HEK293 (cell line): ENCODE measurements at regions not wholly inside any gene's neighbourhood (a gene's known extent, or its start where the extent isn't known, plus 50 kb on each side); places are given as distances from the start of the nearest gene placed in this dataset.

ENCODE experiments used
- CTCF ChIA-PET: fragments of 350-600 bp; formaldehyde crosslinking; extraction: SDS; loops from one replicate; lab custom pipeline; 2021; ENCODE audit warnings: antibody characterized with exemption; lab: Yijun Ruan, JAX
- POLR2A ChIA-PET: fragments of 300-600 bp; formaldehyde crosslinking; extraction: SDS; loops from one replicate; lab custom pipeline; 2020; ENCODE audit warnings: antibody characterized with exemption, inconsistent platforms; lab: Yijun Ruan, JAX
- H3K27ac ChIP-seq: fragments of 200-500 bp; sonication (Bioruptor generic); 2 replicates; pipeline ENCODE4 v1.5.1; 2014; ENCODE audit warnings: low read depth, low read length, control low read depth, inconsistent platforms; ENCODE audit errors: extremely low read depth
- H3K36me3 ChIP-seq, 2 experiments: fragments of 200-500 bp in 1 of 2; sonication (Bioruptor generic) in 1 of 2; 1 replicate in 1 of 2; 2 replicates in 1 of 2; pipeline ENCODE4 v1.5.1; 2014 to 2017; ENCODE audit warnings: inconsistent platforms in 2 of 2, low read length in 2 of 2; ENCODE audit not compliant: control insufficient read depth in 2 of 2, insufficient read depth in 1 of 2
- H3K4me1 ChIP-seq: fragments of 200-500 bp; sonication (Bioruptor generic); 2 replicates; pipeline ENCODE4 v1.5.1; 2014; ENCODE audit warnings: mild to moderate bottlenecking, low read length, inconsistent platforms; ENCODE audit not compliant: control insufficient read depth, insufficient read depth
- H3K4me3 ChIP-seq: 2 replicates; pipeline ENCODE4 v1.5.1; 2011; ENCODE audit warnings: low read depth, mild to moderate bottlenecking, control low read depth, low read length, moderate library complexity
- H3K9me3 ChIP-seq: fragments of 200-500 bp; sonication (Bioruptor generic); 2 replicates; pipeline ENCODE4 v1.5.1; 2014; ENCODE audit warnings: low read depth, low read length, inconsistent platforms; ENCODE audit not compliant: control insufficient read depth, insufficient read depth
- GFI1B ChIP-seq: fragments of 450-650 bp; formaldehyde crosslinking; IDR thresholded peaks from 2 replicates; pipeline ENCODE4 v1.5.1; 2016; ENCODE audit warnings: missing biosample characterization, missing genetic modification characterization
- KLF1 ChIP-seq: fragments of 450-650 bp; formaldehyde crosslinking; IDR thresholded peaks from 2 replicates; pipeline ENCODE4 v1.5.1; 2016; ENCODE audit warnings: missing biosample characterization, missing genetic modification characterization
- MEIS1 ChIP-seq: sonication (generic); formaldehyde crosslinking; IDR thresholded peaks from 2 replicates; pipeline ENCODE4 v1.8.1; 2022; ENCODE audit warnings: missing genetic modification reagents, mild to moderate bottlenecking, borderline replicate concordance
- MZF1 ChIP-seq: fragments of 450-650 bp; formaldehyde crosslinking; IDR thresholded peaks from 2 replicates; pipeline ENCODE4 v1.5.1; 2017; ENCODE audit warnings: missing biosample characterization, missing genetic modification characterization, borderline replicate concordance
- SCRT2 ChIP-seq: fragments of 450-650 bp; formaldehyde crosslinking; IDR thresholded peaks from 2 replicates; pipeline ENCODE4 v1.5.1; 2016; ENCODE audit warnings: missing biosample characterization, missing genetic modification characterization
- ZBTB1 ChIP-seq: fragments of 450-650 bp; formaldehyde crosslinking; IDR thresholded peaks from 2 replicates; pipeline ENCODE4 v1.5.1; 2016; ENCODE audit warnings: missing biosample characterization, missing genetic modification characterization
- ZBTB11 ChIP-seq: fragments of 450-650 bp; formaldehyde crosslinking; conservative IDR thresholded peaks from 2 replicates; pipeline ENCODE4 v1.5.1; 2016; ENCODE audit warnings: low read depth, missing biosample characterization, missing genetic modification characterization
- ZNF112 ChIP-seq: fragments of 450-650 bp; formaldehyde crosslinking; IDR thresholded peaks from 2 replicates; pipeline ENCODE4 v1.5.0; 2017; ENCODE audit warnings: missing biosample characterization, missing genetic modification characterization
- ZNF140 ChIP-seq: fragments of 450-650 bp; formaldehyde crosslinking; IDR thresholded peaks from 2 replicates; pipeline ENCODE4 v1.5.1; 2016; ENCODE audit warnings: missing biosample characterization, missing genetic modification characterization
- ZNF148 ChIP-seq: fragments of 450-650 bp; formaldehyde crosslinking; IDR thresholded peaks from 2 replicates; pipeline ENCODE4 v1.5.0; 2017; ENCODE audit warnings: missing biosample characterization, missing genetic modification characterization, borderline replicate concordance
- ZNF202 ChIP-seq: fragments of 450-650 bp; formaldehyde crosslinking; IDR thresholded peaks from 2 replicates; pipeline ENCODE4 v1.5.1; 2016; ENCODE audit warnings: missing biosample characterization, missing genetic modification characterization, borderline replicate concordance
- ZNF335 ChIP-seq: fragments of 450-650 bp; formaldehyde crosslinking; conservative IDR thresholded peaks from 2 replicates; pipeline ENCODE4 v1.5.1; 2016; ENCODE audit warnings: missing biosample characterization, missing genetic modification characterization
- ZNF354C ChIP-seq: fragments of 450-650 bp; formaldehyde crosslinking; IDR thresholded peaks from 2 replicates; pipeline ENCODE4 v1.5.1; 2016; ENCODE audit warnings: missing biosample characterization, missing genetic modification characterization, low read depth, borderline replicate concordance
- ZNF529 ChIP-seq: fragments of 450-650 bp; formaldehyde crosslinking; IDR thresholded peaks from 2 replicates; pipeline ENCODE4 v1.5.1; 2017; ENCODE audit warnings: missing genetic modification characterization, missing biosample characterization; ENCODE audit not compliant: insufficient replicate concordance
- ZNF596 ChIP-seq: fragments of 450-650 bp; IDR thresholded peaks from 2 replicates; pipeline ENCODE4 v1.5.0; 2018; ENCODE audit warnings: missing biosample characterization, mild to moderate bottlenecking, missing genetic modification characterization, moderate library complexity
- ZNF623 ChIP-seq: fragments of 450-650 bp; formaldehyde crosslinking; IDR thresholded peaks from 2 replicates; pipeline ENCODE4 v1.5.1; 2016; ENCODE audit warnings: missing biosample characterization, missing genetic modification characterization
- ZNF776 ChIP-seq: fragments of 450-650 bp; formaldehyde crosslinking; IDR thresholded peaks from 2 replicates; pipeline ENCODE4 v1.5.0; 2017; ENCODE audit warnings: missing biosample characterization, missing genetic modification characterization, borderline replicate concordance
- ZNF837 ChIP-seq: fragments of 450-650 bp; formaldehyde crosslinking; IDR thresholded peaks from 2 replicates; pipeline ENCODE4 v1.5.1; 2016; ENCODE audit warnings: missing biosample characterization, missing genetic modification characterization
- ZXDB ChIP-seq: fragments of 450-650 bp; formaldehyde crosslinking; IDR thresholded peaks from 2 replicates; pipeline ENCODE4 v1.5.1; 2016; ENCODE audit warnings: missing biosample characterization, missing genetic modification characterization
- TF ChIP-seq, protein P1 (sequence below): fragments of 450-650 bp; formaldehyde crosslinking; IDR thresholded peaks from 2 replicates; pipeline ENCODE4 v1.5.1; 2016; ENCODE audit warnings: missing biosample characterization, missing genetic modification characterization
- TF ChIP-seq, protein P2 (sequence below): fragments of 450-650 bp; formaldehyde crosslinking; IDR thresholded peaks from 2 replicates; pipeline ENCODE4 v1.5.1; 2017; ENCODE audit warnings: missing biosample characterization, missing genetic modification characterization

- TF ChIP-seq ZNF623 (tag by site-specific recombination) (no peak), GFI1B (tag by site-specific recombination) (no peak), ZNF140 (tag by site-specific recombination) (no peak), ZNF354C (no peak), ZNF335 (no peak), ZNF112 (tag by site-specific recombination) (no peak), ZBTB1 (no peak), MZF1 (tag by site-specific recombination) (no peak), MEIS1 (CRISPR knock-in tag) (no peak), ZNF776 (tag by site-specific recombination) (no peak), ZNF837 (no peak)
- TF ChIP-seq, protein P1, sequence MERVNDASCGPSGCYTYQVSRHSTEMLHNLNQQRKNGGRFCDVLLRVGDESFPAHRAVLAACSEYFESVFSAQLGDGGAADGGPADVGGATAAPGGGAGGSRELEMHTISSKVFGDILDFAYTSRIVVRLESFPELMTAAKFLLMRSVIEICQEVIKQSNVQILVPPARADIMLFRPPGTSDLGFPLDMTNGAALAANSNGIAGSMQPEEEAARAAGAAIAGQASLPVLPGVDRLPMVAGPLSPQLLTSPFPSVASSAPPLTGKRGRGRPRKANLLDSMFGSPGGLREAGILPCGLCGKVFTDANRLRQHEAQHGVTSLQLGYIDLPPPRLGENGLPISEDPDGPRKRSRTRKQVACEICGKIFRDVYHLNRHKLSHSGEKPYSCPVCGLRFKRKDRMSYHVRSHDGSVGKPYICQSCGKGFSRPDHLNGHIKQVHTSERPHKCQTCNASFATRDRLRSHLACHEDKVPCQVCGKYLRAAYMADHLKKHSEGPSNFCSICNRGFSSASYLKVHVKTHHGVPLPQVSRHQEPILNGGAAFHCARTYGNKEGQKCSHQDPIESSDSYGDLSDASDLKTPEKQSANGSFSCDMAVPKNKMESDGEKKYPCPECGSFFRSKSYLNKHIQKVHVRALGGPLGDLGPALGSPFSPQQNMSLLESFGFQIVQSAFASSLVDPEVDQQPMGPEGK (tag by site-specific recombination), result no peak
- TF ChIP-seq, all 188 proteins: peak for 0
Measured at GRCh38 chr5:88118179-88118578, 150.5 kb downstream of the TMEM161B start (continued).

DNA sequence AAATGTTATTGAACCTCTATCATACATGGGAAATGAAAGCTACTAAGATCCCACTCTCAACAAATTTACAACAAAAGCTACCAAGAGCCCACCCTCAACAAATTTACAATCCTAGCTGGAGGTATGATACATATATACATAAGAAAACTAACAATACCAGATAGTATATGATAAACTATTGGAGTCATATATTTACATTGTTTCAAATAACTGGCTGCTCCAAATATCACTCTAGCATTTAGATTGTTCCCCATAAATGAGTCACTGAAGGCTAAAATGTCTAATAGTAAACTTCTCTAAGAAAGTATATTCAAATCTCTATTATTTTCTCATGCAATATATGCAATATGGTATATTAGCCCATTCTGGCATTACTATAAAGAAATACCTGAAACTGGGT is 151.1 kb downstream of the TMEM161B start:
- POLR2A ChIA-PET, result no interaction called here
- H3K9me3 ChIP-seq, result no peaks in the 10 kb centered on the region
- CTCF ChIA-PET, result no interaction called here

More for the DNA sequence above, 151.1 kb downstream of the TMEM161B start:
- H3K4me3 ChIP-seq, result no peak overlapping the region
- no peak for TF ChIP-seq SCRT2 (tag by site-specific recombination)
- TF ChIP-seq, protein P2, sequence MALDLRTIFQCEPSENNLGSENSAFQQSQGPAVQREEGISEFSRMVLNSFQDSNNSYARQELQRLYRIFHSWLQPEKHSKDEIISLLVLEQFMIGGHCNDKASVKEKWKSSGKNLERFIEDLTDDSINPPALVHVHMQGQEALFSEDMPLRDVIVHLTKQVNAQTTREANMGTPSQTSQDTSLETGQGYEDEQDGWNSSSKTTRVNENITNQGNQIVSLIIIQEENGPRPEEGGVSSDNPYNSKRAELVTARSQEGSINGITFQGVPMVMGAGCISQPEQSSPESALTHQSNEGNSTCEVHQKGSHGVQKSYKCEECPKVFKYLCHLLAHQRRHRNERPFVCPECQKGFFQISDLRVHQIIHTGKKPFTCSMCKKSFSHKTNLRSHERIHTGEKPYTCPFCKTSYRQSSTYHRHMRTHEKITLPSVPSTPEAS (tag by site-specific recombination), result no peak
- no peak for TF ChIP-seq ZNF529
- TF ChIP-seq KLF1 (tag by site-specific recombination), result no peak
- no peak for TF ChIP-seq ZXDB (tag by site-specific recombination)
- TF ChIP-seq ZNF202 (tag by site-specific recombination), result no peak
- TF ChIP-seq ZBTB11 (tag by site-specific recombination), result no peak
- TF ChIP-seq ZNF148 (tag by site-specific recombination), result no peak
- TF ChIP-seq ZNF596 (tag by site-specific recombination), result no peak
- no peaks in the 10 kb centered on the region for H3K36me3 ChIP-seq
- no peak overlapping the region for H3K27ac ChIP-seq
- H3K4me1 ChIP-seq, result no peaks in the 10 kb centered on the region
